GM21825 (cell line): ENCODE measurements at regions not wholly inside any gene's neighbourhood (a gene's known extent, or its start where the extent isn't known, plus 50 kb on each side); places are given as distances from the start of the nearest gene placed in this dataset.

ENCODE experiments used
- ATAC-seq: cut with Tn5 transposase; IDR thresholded peaks from one replicate; pipeline ENCODE4 v1.9.1; 2021; ENCODE audit warnings: mild to moderate bottlenecking, moderate library complexity; ENCODE audit not compliant: unreplicated experiment

DNA sequence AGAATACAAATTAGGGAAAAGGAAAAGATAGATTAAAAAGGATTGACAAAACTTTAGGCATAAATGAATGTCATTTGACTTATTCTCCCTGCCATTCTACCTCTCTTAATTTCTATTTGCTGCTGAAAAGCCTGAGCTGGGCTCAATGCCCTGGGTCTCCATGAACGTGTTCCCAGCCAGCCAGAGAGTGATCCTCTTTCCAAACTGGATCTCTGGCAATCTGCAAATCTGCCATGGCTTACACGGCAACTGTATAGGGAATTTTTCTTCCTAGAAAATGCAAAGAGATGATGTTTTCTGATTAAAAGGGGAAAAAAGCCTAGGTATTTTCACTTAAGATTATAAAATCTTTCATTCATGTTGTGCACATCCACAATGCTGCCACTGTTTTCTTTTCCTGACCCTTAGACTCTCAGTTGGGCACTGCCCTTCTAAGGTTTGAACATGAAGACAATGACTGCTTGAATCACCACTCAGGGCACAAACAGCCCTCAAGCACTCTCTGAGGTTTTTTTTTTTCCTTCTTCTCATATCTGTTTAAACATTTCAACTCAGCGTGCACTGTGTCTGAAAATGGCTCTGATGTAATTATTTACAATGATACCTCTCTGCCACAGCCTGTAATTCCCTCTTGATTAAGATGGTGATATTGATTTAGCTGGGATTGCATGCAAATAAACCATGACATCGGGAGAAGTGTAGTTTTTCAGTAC lies 60.3 kb downstream of the DACT1 start:
- ATAC-seq: no peak

DNA sequence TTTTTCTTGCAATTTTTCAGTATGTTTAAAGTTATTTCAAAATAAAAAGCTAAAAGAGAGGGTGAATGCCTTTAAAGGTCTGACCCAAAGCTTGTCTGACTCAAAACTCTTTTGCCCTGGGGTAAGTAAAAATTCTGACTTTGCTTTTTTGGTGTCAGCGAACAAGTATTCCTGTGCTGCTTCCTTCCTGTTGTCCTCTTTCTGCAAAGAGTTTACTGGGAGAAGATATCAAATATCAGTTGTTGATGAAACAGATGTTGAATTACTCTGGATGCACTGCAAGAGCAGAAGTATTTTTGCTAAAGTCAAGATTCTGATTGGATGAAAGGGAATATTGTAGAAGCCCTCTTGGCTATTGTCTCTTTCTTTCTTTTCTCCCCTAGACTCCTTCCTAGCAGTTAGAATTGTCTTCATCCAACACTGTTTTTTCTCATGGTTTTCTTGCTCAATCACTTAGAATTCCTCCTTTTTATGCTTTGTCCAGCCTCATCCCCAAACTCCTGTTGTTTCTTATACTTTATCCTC lies 62.0 kb downstream of the DACT1 start:
- ATAC-seq: no peak

DNA sequence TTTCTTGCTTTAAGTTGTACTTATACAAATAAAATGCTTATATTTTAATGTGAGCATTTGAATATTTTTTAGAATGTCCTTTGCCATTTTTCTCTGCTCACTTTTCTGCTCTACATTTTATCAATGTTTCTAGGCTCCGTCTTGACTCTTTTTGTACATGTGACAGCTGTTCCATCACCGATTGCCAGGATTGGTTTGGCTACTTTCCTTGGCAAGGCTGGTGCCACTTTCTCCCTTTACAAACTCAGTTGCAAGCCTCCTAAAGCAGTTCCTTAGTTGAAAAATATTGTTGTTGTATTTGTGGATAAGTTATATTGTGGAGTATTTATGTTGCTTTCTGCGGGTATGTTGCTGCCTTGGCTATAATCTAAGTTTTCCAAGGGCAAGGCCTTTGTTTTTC lies 63.4 kb downstream of the DACT1 start:
- no peak for ATAC-seq

DNA sequence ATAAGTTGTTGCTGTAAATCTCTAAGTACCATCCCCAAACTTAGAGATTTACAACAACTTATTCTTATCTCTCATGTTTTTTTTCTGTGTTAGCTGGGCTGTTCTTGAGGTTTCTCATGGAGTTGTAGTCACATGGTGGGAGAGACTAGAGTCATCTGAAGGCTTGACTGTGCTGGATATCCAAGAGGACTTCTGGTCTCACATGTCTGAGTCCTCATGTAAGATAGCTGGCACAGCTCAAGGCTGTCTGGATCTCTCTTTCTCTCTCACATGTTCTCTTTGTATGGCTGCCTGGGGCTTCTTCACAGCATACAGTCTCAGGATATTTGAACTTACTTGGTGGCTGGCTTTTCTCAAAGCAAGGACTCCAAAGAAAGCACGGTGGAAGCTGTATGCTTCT lies 63.8 kb downstream of the DACT1 start:
- ATAC-seq: no peak

DNA sequence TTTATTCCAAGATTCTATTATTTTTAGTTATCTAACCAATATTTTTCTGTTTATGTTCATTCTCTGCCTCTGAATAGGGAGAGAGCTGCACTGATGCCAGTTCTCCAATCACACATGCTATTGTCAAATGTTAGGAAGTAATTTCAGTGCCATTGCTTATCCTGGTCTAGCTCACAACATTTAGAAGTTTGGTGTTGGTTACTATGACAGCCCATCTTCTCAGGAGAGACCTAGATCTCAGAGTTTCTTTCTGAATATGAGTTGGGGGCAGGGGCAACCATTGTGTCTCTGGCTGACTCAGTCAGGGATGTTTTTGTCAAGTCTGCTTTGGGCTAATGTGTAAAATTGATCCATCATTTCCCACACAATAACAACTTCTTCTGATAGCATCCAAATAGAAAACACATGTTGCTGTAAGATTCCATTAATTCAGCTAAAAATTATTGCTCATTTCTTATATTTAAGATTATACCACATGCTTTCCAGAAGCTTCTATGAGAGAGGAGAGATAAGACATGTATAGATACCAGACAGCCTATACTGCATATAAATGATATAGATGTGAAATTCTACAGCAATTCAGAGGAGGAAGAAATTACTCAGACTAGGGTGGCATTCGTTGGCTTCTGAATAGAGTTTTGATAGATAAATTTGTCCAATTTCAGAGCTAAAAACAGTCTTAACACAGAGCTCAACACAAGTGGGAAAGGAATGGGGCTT lies 64.8 kb downstream of the DACT1 start:
- no peak for ATAC-seq

GRCh38 chr14:58703161-58703506 lies 65.4 kb downstream of the DACT1 start:
- no peak for ATAC-seq

DNA sequence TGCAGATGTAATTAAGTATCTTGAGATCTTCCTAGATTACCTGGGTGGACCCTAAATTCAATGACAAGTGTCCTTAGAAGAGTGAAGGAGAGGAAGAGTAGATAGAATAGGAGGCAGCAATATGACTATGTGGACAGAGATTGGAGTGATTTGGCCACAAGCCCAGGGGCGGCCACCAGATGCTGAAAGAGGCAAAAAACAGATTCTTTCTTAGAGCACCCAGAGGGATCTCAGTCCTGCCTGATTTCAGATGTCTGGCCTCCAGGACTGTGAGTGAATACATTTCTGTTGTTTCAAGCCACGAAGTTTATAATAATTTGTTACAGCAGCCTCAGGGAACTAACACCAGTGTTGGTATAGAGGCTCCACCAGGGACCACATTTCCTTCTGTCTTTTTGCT lies 67.3 kb downstream of the DACT1 start:
- ATAC-seq: no peak

DNA sequence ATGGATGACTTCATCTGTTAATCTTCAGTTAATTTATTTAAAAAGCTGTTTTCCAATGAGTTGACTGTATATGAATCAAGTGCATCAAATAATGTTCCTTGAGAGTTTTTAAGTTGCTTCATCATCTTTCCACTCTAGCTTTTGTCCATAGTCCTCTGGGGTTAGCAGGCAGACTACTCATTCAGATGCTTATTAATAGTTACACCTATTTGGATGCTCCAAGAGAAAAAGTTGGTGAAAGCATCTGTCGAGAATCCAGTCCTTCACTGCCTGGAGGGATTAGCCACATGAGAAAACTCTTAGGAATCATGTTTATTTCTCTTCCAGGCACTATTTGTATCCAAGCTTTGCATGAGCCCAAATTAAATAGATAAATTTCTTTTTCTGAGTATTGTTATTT lies 70.2 kb downstream of the DACT1 start:
- ATAC-seq: no peak

DNA sequence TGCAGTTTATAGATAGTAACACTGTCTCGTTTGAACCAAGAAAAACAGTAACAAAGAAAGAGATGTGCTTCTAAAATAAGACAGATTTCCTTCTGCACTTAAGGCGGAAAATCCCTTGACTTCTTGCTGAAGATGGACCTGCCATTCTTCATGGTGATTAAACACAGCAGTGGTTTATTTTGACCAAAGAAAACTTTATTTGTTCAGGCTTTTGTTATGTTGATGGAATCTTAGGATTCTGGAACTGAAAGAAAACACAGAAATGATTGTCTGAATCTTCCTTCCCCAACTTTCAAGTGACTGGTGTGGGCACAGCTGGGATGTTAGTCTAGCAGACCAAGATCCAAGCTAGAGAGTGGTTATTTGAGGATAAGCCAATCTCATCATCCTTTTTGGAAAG lies 72.2 kb downstream of the DACT1 start:
- no peak for ATAC-seq

GRCh38 chr14:58711382-58711781 lies 73.6 kb downstream of the DACT1 start:
- ATAC-seq: no peak

- ATAC-seq: no peak
Measured at GRCh38 chr14:58712357-58712756, 74.6 kb downstream of the DACT1 start.

- ATAC-seq: no peak
Measured at GRCh38 chr14:58713677-58714076, 75.9 kb downstream of the DACT1 start.

GRCh38 chr14:58716706-58717105 lies 78.9 kb downstream of the DACT1 start:
- ATAC-seq: no peak

- no peak for ATAC-seq
Measured at GRCh38 chr14:58717211-58717610, 79.4 kb downstream of the DACT1 start.

DNA sequence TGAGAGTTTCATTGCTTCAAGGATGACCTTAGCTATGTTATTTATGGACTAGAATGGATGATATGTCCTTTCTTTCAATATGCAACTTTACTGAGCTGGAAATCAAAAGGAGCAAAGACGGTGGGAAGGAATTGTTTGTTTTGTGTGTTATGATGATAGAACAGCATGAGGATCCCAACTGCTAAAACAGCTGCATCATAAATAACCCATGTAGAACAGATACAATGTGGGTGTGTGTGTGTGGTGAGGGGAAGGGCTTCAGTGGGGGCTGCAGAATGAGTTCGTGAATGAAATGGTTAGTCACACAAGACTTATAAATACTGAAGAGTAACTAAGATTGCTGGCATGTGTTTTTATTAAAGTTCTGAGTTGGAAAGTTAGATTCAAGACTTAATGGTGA lies 80.1 kb downstream of the DACT1 start:
- ATAC-seq: no peak

GRCh38 chr14:58718226-58719205 lies 80.8 kb downstream of the DACT1 start:
- no peak for ATAC-seq

- no peak for ATAC-seq
Measured at GRCh38 chr14:58721723-58722122, 84.0 kb downstream of the DACT1 start.

DNA sequence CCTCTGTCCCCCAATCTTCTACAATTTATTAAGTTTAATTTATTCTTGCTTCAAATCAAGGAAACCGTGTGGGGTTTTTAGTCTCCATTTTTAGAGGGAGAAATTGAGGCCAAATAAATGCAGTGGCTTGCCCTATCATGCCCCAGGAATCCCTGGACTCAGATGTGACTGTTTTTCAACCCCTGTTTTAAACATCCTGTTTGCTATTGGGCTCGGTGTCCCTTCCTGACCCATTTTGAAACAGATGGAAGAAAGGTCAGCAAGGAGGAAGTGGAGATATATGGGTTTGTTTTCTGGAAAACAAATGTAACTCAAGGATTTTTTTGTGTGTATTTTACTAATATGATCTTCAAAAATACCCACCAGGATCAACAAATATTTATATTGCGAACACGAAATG lies 84.7 kb downstream of the DACT1 start:
- ATAC-seq: no peak

GRCh38 chr14:58724206-58724605 lies 86.4 kb downstream of the DACT1 start:
- no peak for ATAC-seq

- no peak for ATAC-seq
Measured at GRCh38 chr14:58724702-58725101, 86.9 kb downstream of the DACT1 start.

DNA sequence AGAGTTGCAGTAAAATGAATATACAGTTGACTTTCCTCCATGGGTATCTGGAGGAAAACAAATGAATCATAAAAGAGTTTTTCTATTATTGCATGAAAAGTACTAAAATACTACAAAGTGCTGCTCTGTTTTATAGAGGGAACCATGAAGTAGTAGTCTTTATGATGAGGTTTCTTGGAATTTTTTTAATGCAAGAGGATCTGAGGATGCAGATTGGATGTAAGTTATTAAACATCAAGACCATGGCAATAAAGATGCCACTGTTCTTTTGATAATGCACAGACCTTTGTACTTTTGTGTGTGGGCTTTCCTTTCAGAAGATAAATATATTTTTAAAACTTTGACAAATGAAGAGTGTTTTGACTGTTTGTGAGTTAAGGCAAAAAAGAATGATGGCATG lies 87.5 kb downstream of the DACT1 start:
- no peak for ATAC-seq
